ENCODE measurements at regions not wholly inside any gene's neighbourhood (a gene's known extent, or its start where the extent isn't known, plus 50 kb on each side); places are given as distances from the start of the nearest gene placed in this dataset.

- TF ChIP-seq CTCF (IDR thresholded peaks at IDR 0.05; ENCODE audit: borderline replicate concordance, extremely low read depth, low read length, poor library complexity, severe bottlenecking), result no peak
- TF ChIP-seq EZH2 (IDR thresholded peaks at IDR 0.05; ENCODE audit: borderline replicate concordance, low read depth, low read length, severe bottlenecking), result no peak
Observed at GRCh38 chr2:226320076-226320948, 479.3 kb downstream of the IRS1 start.
